ENCODE measurements at regions not wholly inside any gene's neighbourhood (a gene's known extent, or its start where the extent isn't known, plus 50 kb on each side); places are given as distances from the start of the nearest gene placed in this dataset.

DNA sequence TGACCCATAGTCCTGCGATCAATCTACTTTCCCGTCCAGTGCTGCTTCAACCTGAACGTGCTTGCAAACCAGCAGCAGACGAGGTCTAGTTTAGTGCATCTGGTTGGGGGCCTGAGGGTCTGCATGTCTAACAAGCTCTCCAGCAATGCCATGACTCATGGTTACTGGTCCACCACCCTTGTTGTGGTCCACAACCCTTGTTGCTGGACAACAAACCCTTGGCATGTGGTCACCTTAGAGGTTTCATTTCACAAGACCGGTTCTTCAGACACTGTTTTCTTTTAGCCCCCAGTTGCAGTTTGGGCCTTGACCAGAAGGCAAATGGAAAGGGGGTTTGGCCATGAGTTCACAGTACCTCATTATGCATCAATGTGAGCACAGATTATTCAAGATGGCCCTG lies 424.8 kb downstream of the QKI start:
- Histone ChIP-seq H3K4me1 (ENCODE audit: control insufficient read depth in 1 of 2, insufficient read depth in 2 of 2, low read length in 2 of 2) (no peaks in the 10 kb centered on the region), H3K4me3 (replicated peaks in 1 of 2; ENCODE audit: low read depth in 1 of 2, low read length in 2 of 2) (no peak overlapping the region), H3K27me3 (ENCODE audit: insufficient read depth, low read length) (no peaks in the 10 kb centered on the region), H3K9me3 (ENCODE audit: control insufficient read depth in 1 of 2, insufficient read depth in 1 of 2, low read depth in 1 of 2, low read length in 2 of 2) (peaks cover 0 to 6% of the 10 kb centered on the region in 2 experiments; a peak in 1 of 4 replicates), H3K9ac (ENCODE audit: low read length) (no peak overlapping the region), H3K9me2 (ENCODE audit: insufficient read depth) (no peaks in the 10 kb centered on the region), H3K4me2 (ENCODE audit: low read length) (no peak overlapping the region), H3K36me3 (ENCODE audit: control insufficient read depth in 1 of 2, insufficient read depth in 2 of 2, low read length in 2 of 2) (no peaks in the 10 kb centered on the region), H2AFZ (ENCODE audit: low read depth, low read length, poor library complexity, severe bottlenecking) (no peak overlapping the region), H4K20me1 (ENCODE audit: insufficient read depth) (no peaks in the 10 kb centered on the region), H3K79me2 (ENCODE audit: insufficient read depth, low read length) (no peaks in the 10 kb centered on the region), H3K27ac (ENCODE audit: low read depth, low read length) (no peak overlapping the region)
- TF ChIP-seq TCF7L2 (IDR thresholded peaks at IDR 0.05; ENCODE audit: borderline replicate concordance, extremely low read depth, insufficient read depth, insufficient read length) (no peak), ZNF274 (IDR thresholded peaks at IDR 0.05; ENCODE audit: low read depth, low read length) (no peak), ELF1 (IDR thresholded peaks at IDR 0.05; ENCODE audit: borderline replicate concordance, low read depth) (no peak), EZH2 (IDR thresholded peaks at IDR 0.05) (no peak), SIN3A (IDR thresholded peaks at IDR 0.05; ENCODE audit: low read depth) (no peak), EGR1 (IDR thresholded peaks at IDR 0.05; ENCODE audit: low read depth) (no peak), CEBPB (IDR thresholded peaks at IDR 0.05; ENCODE audit: low read depth) (no peak), FOSL1 (IDR thresholded peaks at IDR 0.05; ENCODE audit: low read depth) (no peak), JUND (IDR thresholded peaks at IDR 0.05) (no peak), SRF (IDR thresholded peaks at IDR 0.05; ENCODE audit: low read depth) (no peak), YY1 (IDR thresholded peaks at IDR 0.05; ENCODE audit: extremely low read depth, insufficient replicate concordance, low read depth, low read length) (no peak), POLR2A (IDR thresholded peaks at IDR 0.05; ENCODE audit: borderline replicate concordance, extremely low read depth, insufficient read depth, insufficient read length) (no peak)
- TF ChIP-seq, protein P1, sequence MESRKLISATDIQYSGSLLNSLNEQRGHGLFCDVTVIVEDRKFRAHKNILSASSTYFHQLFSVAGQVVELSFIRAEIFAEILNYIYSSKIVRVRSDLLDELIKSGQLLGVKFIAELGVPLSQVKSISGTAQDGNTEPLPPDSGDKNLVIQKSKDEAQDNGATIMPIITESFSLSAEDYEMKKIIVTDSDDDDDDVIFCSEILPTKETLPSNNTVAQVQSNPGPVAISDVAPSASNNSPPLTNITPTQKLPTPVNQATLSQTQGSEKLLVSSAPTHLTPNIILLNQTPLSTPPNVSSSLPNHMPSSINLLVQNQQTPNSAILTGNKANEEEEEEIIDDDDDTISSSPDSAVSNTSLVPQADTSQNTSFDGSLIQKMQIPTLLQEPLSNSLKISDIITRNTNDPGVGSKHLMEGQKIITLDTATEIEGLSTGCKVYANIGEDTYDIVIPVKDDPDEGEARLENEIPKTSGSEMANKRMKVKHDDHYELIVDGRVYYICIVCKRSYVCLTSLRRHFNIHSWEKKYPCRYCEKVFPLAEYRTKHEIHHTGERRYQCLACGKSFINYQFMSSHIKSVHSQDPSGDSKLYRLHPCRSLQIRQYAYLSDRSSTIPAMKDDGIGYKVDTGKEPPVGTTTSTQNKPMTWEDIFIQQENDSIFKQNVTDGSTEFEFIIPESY (IDR thresholded peaks at IDR 0.05; ENCODE audit: extremely low read depth, insufficient replicate concordance, low read length): no peak
- TF ChIP-seq, protein P2, sequence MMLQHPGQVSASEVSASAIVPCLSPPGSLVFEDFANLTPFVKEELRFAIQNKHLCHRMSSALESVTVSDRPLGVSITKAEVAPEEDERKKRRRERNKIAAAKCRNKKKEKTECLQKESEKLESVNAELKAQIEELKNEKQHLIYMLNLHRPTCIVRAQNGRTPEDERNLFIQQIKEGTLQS (IDR thresholded peaks at IDR 0.05): no peak
- BruUV-seq (replicated peaks): no TSS peak
- intact Hi-C loops (cut with micrococcal nuclease): no loop called here
- no peak for ATAC-seq
- ChIA-PET RAD21 (ENCODE audit: low non-redundant PET in 1 of 2, low total read pairs in 2 of 2, uncharacterized antibody in 2 of 2, unreplicated experiment in 2 of 2) (no interaction called here), CTCF (no interaction called here), POLR2A (no interaction called here)
- no peak for DNase-seq (ENCODE audit: low read depth, low spot score)
